Omental fat pad (tissue), 3 donors: ENCODE measurements at regions not wholly inside any gene's neighbourhood (a gene's known extent, or its start where the extent isn't known, plus 50 kb on each side); places are given as distances from the start of the nearest gene placed in this dataset.

Source experiments
- ATAC-seq: fragments of 150-250 bp; one replicate; pipeline ENCODE4 v1.9.1; 2016; ENCODE audit warnings: mild to moderate bottlenecking, moderate library complexity; ENCODE audit not compliant: low FRiP score
- DNase-seq: peaks from one replicate; pipeline ENCODE4 v3.0.0-alpha.2; 2019; ENCODE audit warnings: low spot score
- TF ChIP-seq, protein P1 (sequence below), 3 donors: fragments of 450-650 bp; IDR thresholded peaks; one replicate each; pipeline ENCODE4 v1.5.1; 2016 to 2017; ENCODE audit warnings: antibody characterized with exemption in 3 of 3, mild to moderate bottlenecking in 3 of 3, moderate library complexity in 2 of 3

DNA sequence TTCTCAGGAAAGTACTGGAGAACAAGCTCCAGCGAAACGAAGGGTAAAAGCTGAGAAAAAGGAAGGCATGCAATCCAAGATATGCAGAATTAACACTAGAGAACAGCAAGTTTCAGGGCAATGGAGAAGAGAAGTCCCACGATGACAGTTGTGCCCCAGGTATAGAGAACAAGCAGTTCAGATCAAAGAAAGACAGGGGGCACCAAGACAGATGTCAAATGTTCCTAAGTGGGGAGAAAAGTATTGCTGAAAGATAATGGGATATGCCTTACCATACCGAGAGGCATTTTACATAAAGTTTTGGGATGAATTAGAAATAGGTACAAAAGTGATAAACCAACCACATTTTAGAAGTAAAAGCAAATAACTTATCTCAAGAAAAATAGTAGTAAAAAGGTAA lies 79.1 kb upstream of the UBE2E3 start:
- DNase-seq (no peak), ATAC-seq (no peak)
- TF ChIP-seq, protein P1, sequence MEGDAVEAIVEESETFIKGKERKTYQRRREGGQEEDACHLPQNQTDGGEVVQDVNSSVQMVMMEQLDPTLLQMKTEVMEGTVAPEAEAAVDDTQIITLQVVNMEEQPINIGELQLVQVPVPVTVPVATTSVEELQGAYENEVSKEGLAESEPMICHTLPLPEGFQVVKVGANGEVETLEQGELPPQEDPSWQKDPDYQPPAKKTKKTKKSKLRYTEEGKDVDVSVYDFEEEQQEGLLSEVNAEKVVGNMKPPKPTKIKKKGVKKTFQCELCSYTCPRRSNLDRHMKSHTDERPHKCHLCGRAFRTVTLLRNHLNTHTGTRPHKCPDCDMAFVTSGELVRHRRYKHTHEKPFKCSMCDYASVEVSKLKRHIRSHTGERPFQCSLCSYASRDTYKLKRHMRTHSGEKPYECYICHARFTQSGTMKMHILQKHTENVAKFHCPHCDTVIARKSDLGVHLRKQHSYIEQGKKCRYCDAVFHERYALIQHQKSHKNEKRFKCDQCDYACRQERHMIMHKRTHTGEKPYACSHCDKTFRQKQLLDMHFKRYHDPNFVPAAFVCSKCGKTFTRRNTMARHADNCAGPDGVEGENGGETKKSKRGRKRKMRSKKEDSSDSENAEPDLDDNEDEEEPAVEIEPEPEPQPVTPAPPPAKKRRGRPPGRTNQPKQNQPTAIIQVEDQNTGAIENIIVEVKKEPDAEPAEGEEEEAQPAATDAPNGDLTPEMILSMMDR (IDR thresholded peaks at IDR 0.05): no peak

DNA sequence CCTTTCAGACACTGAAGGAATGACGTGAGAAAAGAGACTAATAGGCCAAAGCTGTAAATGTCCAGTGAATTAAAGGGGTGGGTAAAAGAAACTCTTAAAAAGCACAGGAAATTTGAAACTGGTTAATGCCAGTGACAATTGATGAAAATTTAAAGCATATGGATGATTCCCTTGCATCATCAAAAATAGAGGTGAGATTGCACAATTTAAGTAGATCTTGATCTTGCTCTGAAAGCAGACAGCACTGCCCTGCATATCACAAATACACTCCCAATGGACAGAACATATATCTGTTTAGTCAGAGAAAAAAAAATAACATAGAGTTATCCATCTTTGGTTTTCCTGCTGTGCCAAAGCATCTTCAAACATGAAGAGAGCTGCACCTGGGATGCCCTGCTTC lies 86.7 kb upstream of the UBE2E3 start:
- DNase-seq: no peak
- no peak for ATAC-seq
- TF ChIP-seq, protein P1 (IDR thresholded peaks at IDR 0.05): no peak

DNA sequence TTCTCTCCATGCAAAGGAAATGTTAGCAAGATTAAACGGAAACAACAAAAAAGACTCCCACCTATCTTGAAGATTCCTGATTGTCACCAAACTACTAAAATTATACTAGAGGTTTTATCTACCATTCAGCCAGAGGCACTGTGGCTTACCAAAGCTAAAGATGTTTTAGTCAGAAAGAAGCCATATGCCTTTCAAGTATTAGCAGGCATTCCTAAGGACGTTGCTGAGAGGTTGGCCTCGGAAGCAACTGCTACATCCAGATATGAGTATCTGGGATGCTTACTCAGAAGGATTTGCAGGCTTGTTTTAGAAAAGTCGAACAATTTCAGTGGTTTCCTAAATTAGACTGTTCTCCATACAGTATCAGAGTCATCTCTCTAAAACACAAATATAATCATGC lies 88.3 kb upstream of the UBE2E3 start:
- DNase-seq (no peak), ATAC-seq (no peak)
- TF ChIP-seq, protein P1 (IDR thresholded peaks at IDR 0.05): no peak

DNA sequence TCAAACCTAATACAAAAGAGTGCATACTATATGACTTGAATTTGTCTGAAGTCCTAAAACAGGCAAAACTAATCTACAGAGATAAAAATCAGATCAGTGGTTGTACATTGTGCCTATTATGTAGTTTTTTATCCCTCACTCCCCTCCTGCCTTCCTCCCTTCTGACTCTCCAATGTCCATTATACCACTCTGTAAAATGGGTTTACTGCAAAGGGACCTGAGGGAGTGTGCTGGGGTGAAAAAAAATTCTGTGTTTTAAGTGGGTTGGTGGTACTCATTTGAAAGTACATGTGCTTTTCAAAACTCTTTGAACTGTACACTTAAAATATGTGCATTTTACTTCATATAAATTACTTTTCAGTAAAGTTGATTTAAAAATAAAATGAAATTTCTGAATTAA lies 89.0 kb upstream of the UBE2E3 start:
- TF ChIP-seq, protein P1 (IDR thresholded peaks at IDR 0.05): no peak
- no peak for ATAC-seq
- no peak for DNase-seq

DNA sequence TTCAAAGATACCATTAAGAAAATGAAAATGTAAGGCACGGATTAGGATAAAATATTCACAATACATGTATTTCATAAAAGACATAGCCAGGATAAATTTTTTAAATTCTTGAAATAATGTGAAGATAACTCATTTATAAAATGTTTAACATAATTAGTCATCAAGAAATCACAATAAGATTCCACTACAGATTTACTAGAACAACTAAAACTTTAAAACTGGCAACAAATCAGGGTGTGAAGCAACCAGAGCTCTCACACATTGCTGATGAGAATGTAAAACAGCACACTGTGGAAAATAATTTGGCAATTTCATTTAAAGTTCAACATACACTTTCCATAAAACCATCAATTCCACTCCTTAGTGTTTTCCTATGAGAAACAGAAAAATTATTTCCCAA lies 89.6 kb upstream of the UBE2E3 start:
- DNase-seq: no peak
- no peak for ATAC-seq
- TF ChIP-seq, protein P1 (IDR thresholded peaks at IDR 0.05): no peak

DNA sequence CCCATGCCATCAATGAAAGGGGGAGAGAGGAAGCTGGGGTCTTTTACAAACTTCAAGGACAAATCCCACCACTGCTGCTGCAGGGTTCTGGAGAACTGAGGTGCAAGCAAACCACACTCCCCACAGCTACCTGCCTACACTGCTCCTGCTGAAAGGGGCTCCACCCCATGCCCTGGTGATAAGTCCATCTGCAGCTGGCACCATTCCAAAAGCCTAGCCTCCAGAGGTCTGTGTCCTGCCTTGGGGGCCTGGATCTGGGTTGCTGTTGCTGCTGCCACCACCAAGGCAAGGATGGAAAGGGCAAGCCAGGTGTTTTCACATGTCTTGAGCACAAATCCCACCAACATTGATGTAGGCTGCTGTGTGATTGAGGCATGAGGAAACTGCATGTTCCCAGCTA lies 97.4 kb upstream of the UBE2E3 start:
- no peak for ATAC-seq
- DNase-seq: no peak
- TF ChIP-seq, protein P1 (IDR thresholded peaks at IDR 0.05): no peak

DNA sequence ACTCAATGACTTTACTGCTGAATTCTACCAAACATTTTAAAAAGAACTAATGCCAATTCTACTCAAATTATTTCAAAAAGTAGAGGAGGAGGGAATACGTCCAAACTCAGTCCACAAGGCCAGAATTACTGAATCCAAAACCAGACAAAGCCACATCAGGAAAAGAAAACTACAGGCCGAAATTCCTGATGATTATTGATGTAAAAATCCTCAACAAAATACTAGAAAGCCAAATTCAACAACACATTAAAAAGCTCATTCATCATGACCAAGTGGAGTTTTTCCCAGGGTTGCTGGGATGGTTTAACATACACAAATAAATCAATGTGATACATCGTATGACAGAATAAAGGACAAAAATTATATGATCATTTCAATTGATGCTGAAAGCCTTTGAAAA lies 103.9 kb upstream of the UBE2E3 start:
- DNase-seq (no peak), ATAC-seq (no peak)
- TF ChIP-seq, protein P1 (IDR thresholded peaks at IDR 0.05): no peak
